Fibroblast of lung (primary cell): ENCODE measurements at regions not wholly inside any gene's neighbourhood (a gene's known extent, or its start where the extent isn't known, plus 50 kb on each side); places are given as distances from the start of the nearest gene placed in this dataset.

Experiments
- DNase-seq, 2 donors: peaks; one replicate each; pipeline versions ENCODE4 v3.0.0 to v3.0.0-alpha.2; 2010; ENCODE audit warnings: low read depth in 2 of 2
- H2AFZ ChIP-seq: 2 replicates; pipeline ENCODE4 v1.5.1; 2012; ENCODE audit warnings: low read length, control low read depth, inconsistent platforms
- H3K27ac ChIP-seq: 2 replicates; pipeline ENCODE4 v1.5.1; 2011; ENCODE audit warnings: low read length, control low read depth; ENCODE audit not compliant: insufficient read depth
- H3K27me3 ChIP-seq: 2 replicates; pipeline ENCODE4 v1.5.1; 2011; ENCODE audit warnings: mild to moderate bottlenecking, low read length; ENCODE audit not compliant: control insufficient read depth, insufficient read depth
- H3K36me3 ChIP-seq: 2 replicates; pipeline ENCODE4 v1.5.1; 2011; ENCODE audit warnings: low read length; ENCODE audit not compliant: control insufficient read depth, insufficient read depth
- H3K4me1 ChIP-seq: 2 replicates; pipeline ENCODE4 v1.5.1; 2011; ENCODE audit warnings: low read length; ENCODE audit not compliant: control insufficient read depth, insufficient read depth; ENCODE audit errors: extremely low read depth
- H3K4me2 ChIP-seq: 2 replicates; pipeline ENCODE4 v1.5.1; 2011; ENCODE audit warnings: low read length, control low read depth; ENCODE audit not compliant: insufficient read depth; ENCODE audit errors: extremely low read depth
- H3K4me3 ChIP-seq, 4 experiments: fragments of 200-600 bp in 1 of 4; sonication (generic) in 1 of 4; replicated peaks in 1 of 4; 2 replicates each; pipeline ENCODE4 v1.5.1; 2011 to 2016; ENCODE audit warnings: low read length in 4 of 4, low read depth in 3 of 4, mild to moderate bottlenecking in 3 of 4, control low read depth in 2 of 4, inconsistent platforms in 1 of 4, mixed read lengths in 1 of 4; ENCODE audit not compliant: insufficient read depth in 1 of 4; ENCODE audit errors: control extremely low read depth in 1 of 4
- H3K79me2 ChIP-seq: 2 replicates; pipeline ENCODE4 v1.5.1; 2012; ENCODE audit warnings: mild to moderate bottlenecking, low read length, inconsistent platforms; ENCODE audit not compliant: control insufficient read depth, insufficient read depth
- H3K9ac ChIP-seq: 2 replicates; pipeline ENCODE4 v1.5.1; 2011; ENCODE audit warnings: mild to moderate bottlenecking, low read length, control low read depth; ENCODE audit not compliant: insufficient read depth
- H3K9me3 ChIP-seq: 2 replicates; pipeline ENCODE4 v1.5.1; 2012; ENCODE audit warnings: low read depth, low read length; ENCODE audit not compliant: control insufficient read depth, insufficient read depth
- H4K20me1 ChIP-seq: 2 replicates; pipeline ENCODE4 v1.5.1; 2011; ENCODE audit warnings: low read length; ENCODE audit not compliant: control insufficient read depth, insufficient read depth; ENCODE audit errors: extremely low read depth
- EZH2 ChIP-seq: IDR thresholded peaks from 2 replicates; pipeline ENCODE4 v1.5.1; 2012; ENCODE audit warnings: low read length, control low read depth, mild to moderate bottlenecking; ENCODE audit errors: missing control alignments
- TF ChIP-seq, protein P1 (sequence below), 2 donors: IDR thresholded peaks in 1 of 2; conservative IDR thresholded peaks in 1 of 2; 1 replicate in 1 of 2; 2 replicates in 1 of 2; pipeline ENCODE4 v1.5.1; 2011 to 2012; ENCODE audit warnings: low read length in 2 of 2, control low read depth in 1 of 2, inconsistent platforms in 1 of 2, low read depth in 1 of 2, mild to moderate bottlenecking in 1 of 2

DNA sequence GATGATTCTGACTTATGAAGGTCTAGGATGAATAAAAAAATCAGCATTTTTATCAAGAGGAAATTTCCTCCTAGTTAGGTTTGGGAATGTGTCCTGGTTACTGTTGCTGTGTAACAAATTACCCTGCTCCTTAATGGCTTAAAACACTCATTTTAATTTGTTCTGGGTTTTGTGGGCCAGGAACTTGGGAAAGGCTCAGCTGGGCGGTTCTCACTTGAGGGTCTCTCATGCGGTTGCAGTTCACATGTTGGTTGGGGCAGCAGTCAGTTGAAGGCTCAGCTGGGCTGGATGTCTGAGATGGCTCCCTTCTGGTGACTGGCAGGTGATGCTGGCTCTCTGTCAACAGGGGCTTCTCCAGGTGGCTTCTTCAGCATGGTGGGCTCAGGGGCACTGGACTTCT is 214.6 kb downstream of the RBM19 start:
- TF ChIP-seq, protein P1, sequence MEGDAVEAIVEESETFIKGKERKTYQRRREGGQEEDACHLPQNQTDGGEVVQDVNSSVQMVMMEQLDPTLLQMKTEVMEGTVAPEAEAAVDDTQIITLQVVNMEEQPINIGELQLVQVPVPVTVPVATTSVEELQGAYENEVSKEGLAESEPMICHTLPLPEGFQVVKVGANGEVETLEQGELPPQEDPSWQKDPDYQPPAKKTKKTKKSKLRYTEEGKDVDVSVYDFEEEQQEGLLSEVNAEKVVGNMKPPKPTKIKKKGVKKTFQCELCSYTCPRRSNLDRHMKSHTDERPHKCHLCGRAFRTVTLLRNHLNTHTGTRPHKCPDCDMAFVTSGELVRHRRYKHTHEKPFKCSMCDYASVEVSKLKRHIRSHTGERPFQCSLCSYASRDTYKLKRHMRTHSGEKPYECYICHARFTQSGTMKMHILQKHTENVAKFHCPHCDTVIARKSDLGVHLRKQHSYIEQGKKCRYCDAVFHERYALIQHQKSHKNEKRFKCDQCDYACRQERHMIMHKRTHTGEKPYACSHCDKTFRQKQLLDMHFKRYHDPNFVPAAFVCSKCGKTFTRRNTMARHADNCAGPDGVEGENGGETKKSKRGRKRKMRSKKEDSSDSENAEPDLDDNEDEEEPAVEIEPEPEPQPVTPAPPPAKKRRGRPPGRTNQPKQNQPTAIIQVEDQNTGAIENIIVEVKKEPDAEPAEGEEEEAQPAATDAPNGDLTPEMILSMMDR (conservative IDR thresholded peaks at IDR 0.05 in 1 of 2, IDR thresholded peaks at IDR 0.05 in 1 of 2; ENCODE audit: low read depth in 1 of 2, low read length in 2 of 2): no peak
- TF ChIP-seq EZH2: no peak
- H3K9me3 ChIP-seq: no peaks in the 10 kb centered on the region
- H3K4me1 ChIP-seq: no peaks in the 10 kb centered on the region
- no peak overlapping the region for H3K4me3 ChIP-seq
- H2AFZ ChIP-seq: no peak overlapping the region
- no peaks in the 10 kb centered on the region for H3K36me3 ChIP-seq
- H3K27me3 ChIP-seq: no peaks in the 10 kb centered on the region
- no peak overlapping the region for H3K4me2 ChIP-seq
- H3K79me2 ChIP-seq: no peaks in the 10 kb centered on the region
- DNase-seq: no peak
- H3K9ac ChIP-seq: no peak overlapping the region
- H4K20me1 ChIP-seq: no peaks in the 10 kb centered on the region
- no peak overlapping the region for H3K27ac ChIP-seq

DNA sequence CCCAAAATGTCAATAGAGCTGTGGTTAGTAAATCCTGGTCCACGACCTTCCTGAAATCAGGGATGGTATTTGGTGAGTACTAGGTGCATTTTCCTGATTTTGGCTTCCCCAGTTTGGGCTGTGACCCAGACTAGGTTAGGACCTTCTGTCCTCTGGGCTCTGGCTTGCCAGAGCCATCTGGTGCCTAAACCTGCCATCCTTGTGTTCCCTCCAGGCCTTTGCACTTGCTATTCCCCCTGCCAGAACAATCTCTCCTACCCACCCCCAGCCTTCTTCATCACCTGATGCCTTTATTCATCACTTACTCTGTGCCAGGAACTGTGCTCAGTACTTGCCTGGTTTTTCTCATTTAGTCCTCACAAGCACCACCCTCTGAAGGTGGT is 216.7 kb downstream of the RBM19 start:
- no peaks in the 10 kb centered on the region for H4K20me1 ChIP-seq
- H3K4me1 ChIP-seq: no peaks in the 10 kb centered on the region
- H3K4me2 ChIP-seq: no peak overlapping the region
- no peak overlapping the region for H3K27ac ChIP-seq
- H3K36me3 ChIP-seq: no peaks in the 10 kb centered on the region
- no peak overlapping the region for H3K9ac ChIP-seq
- H3K79me2 ChIP-seq: no peaks in the 10 kb centered on the region
- no peaks in the 10 kb centered on the region for H3K27me3 ChIP-seq
- H2AFZ ChIP-seq: no peak overlapping the region
- TF ChIP-seq, protein P1 (conservative IDR thresholded peaks at IDR 0.05 in 1 of 2, IDR thresholded peaks at IDR 0.05 in 1 of 2; ENCODE audit: low read depth in 1 of 2, low read length in 2 of 2): no peak
- TF ChIP-seq EZH2: no peak
- no peak for DNase-seq
- H3K9me3 ChIP-seq: no peaks in the 10 kb centered on the region
- no peak overlapping the region for H3K4me3 ChIP-seq

DNA sequence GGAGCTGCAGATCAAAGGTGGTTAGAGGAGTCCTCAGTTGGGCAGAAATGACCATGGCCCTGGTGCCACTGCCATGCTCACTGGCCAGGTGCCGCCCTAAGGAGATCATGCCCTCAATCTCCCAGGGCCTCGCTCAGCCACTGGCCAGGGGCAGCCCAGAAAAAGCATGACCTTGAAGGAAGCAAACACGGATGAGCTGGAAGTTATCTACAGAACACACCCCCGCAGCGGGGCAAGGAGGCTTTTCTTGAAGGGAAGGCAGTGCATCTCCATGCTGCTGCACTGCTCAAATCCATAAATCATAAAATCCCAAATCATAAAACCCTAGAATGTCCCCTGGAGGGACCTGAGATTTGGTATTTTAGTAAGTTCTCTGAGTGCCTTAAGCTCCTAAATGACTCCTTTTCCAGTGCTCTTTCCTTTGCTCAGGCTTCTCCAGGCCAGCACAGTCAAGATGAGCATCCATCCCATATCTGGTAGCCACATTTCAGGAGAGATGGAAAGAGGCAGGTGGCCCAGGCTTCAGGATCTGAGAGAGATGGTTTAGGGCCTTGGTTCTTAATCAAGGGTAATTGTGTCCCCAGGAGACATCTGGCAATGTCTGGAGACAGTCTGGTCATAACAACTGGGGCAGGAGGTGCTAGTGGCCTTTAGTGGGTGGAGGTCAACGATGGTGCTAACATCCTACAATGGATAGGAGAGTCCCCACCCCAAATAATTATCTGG is 217.3 kb downstream of the RBM19 start:
- no peak overlapping the region for H3K27ac ChIP-seq
- no peaks in the 10 kb centered on the region for H3K4me1 ChIP-seq
- H2AFZ ChIP-seq: no peak overlapping the region
- no peak for TF ChIP-seq EZH2
- no peak overlapping the region for H3K4me3 ChIP-seq
- DNase-seq: no peak
- H3K79me2 ChIP-seq: no peaks in the 10 kb centered on the region
- no peaks in the 10 kb centered on the region for H4K20me1 ChIP-seq
- H3K36me3 ChIP-seq: no peaks in the 10 kb centered on the region
- H3K4me2 ChIP-seq: no peak overlapping the region
- H3K9me3 ChIP-seq: no peaks in the 10 kb centered on the region
- H3K27me3 ChIP-seq: no peaks in the 10 kb centered on the region
- no peak overlapping the region for H3K9ac ChIP-seq
